Trophoblast cell (in vitro differentiated cells and primary cell): ENCODE measurements at regions not wholly inside any gene's neighbourhood (a gene's known extent, or its start where the extent isn't known, plus 50 kb on each side); places are given as distances from the start of the nearest gene placed in this dataset.
"Not testable (repeated sequence)": the region's sequence is repeated elsewhere in the genome, so short reads cannot be mapped to it uniquely, and the experiment has no call there.

Experiments
- DNase-seq, 2 donors: peaks; one replicate each; pipeline ENCODE4 v3.0.0-alpha.2; 2016
- H2AFZ ChIP-seq: 2 replicates; pipeline ENCODE4 v1.6.1; 2013; ENCODE audit warnings: low read length, moderate library complexity, mild to moderate bottlenecking; ENCODE audit not compliant: insufficient read depth, poor library complexity
- H2AK5ac ChIP-seq: 2 replicates; pipeline ENCODE4 v1.6.1; 2013; ENCODE audit warnings: mild to moderate bottlenecking, low read length
- H2BK120ac ChIP-seq: 2 replicates; pipeline ENCODE4 v1.6.1; 2013; ENCODE audit warnings: low read length, mild to moderate bottlenecking, moderate library complexity; ENCODE audit not compliant: insufficient read depth, poor library complexity
- H2BK12ac ChIP-seq: 2 replicates; pipeline ENCODE4 v1.6.1; 2013; ENCODE audit warnings: mild to moderate bottlenecking, low read length, moderate library complexity
- H2BK5ac ChIP-seq: 2 replicates; pipeline ENCODE4 v1.6.1; 2013; ENCODE audit warnings: low read length, low read depth, moderate library complexity, mild to moderate bottlenecking; ENCODE audit not compliant: poor library complexity
- H3K14ac ChIP-seq: 2 replicates; pipeline ENCODE4 v1.6.1; 2013; ENCODE audit warnings: mild to moderate bottlenecking, low read length
- H3K18ac ChIP-seq: 2 replicates; pipeline ENCODE4 v1.6.1; 2013; ENCODE audit warnings: mild to moderate bottlenecking, low read length
- H3K23ac ChIP-seq: 2 replicates; pipeline ENCODE4 v1.6.1; 2013; ENCODE audit warnings: low read length
- H3K27ac ChIP-seq: 2 replicates; pipeline ENCODE4 v1.5.1; 2013; ENCODE audit warnings: low read depth, mild to moderate bottlenecking, inconsistent platforms, low read length, moderate library complexity
- H3K27me3 ChIP-seq: 2 replicates; pipeline ENCODE4 v1.6.1; 2013; ENCODE audit warnings: inconsistent platforms, mild to moderate bottlenecking, low read length, moderate library complexity; ENCODE audit not compliant: insufficient read depth
- H3K36me3 ChIP-seq, 2 experiments: 1 replicate in 1 of 2; 2 replicates in 1 of 2; pipeline ENCODE4 v1.6.1; 2013; ENCODE audit warnings: low read length in 2 of 2, mild to moderate bottlenecking in 2 of 2, moderate library complexity in 1 of 2; ENCODE audit not compliant: insufficient read depth in 2 of 2, control insufficient read depth in 1 of 2
- H3K4ac ChIP-seq: 2 replicates; pipeline ENCODE4 v1.6.1; 2013; ENCODE audit warnings: low read depth, mild to moderate bottlenecking, low read length, moderate library complexity
- H3K4me1 ChIP-seq, 2 experiments: 1 replicate in 1 of 2; 2 replicates in 1 of 2; pipeline ENCODE4 v1.6.1; 2013; ENCODE audit warnings: low read length in 2 of 2, mild to moderate bottlenecking in 2 of 2, moderate library complexity in 1 of 2; ENCODE audit not compliant: insufficient read depth in 2 of 2, control insufficient read depth in 1 of 2
- H3K4me2 ChIP-seq: 2 replicates; pipeline ENCODE4 v1.6.1; 2013; ENCODE audit warnings: inconsistent platforms, mild to moderate bottlenecking, low read length, moderate library complexity
- H3K4me3 ChIP-seq: 2 replicates; pipeline ENCODE4 v1.5.1; 2013; ENCODE audit warnings: mild to moderate bottlenecking, low read depth, low read length, inconsistent platforms
- H3K79me1 ChIP-seq: one replicate; pipeline ENCODE4 v1.6.1; 2013; ENCODE audit warnings: low read length
- H3K79me2 ChIP-seq: 2 replicates; pipeline ENCODE4 v1.6.1; 2013; ENCODE audit warnings: low read length, mild to moderate bottlenecking; ENCODE audit not compliant: control insufficient read depth, insufficient read depth, poor library complexity
- H3K9ac ChIP-seq: 2 replicates; pipeline ENCODE4 v1.6.1; 2013; ENCODE audit warnings: mild to moderate bottlenecking, low read length
- H3K9me3 ChIP-seq: 2 replicates; pipeline ENCODE4 v1.6.1; 2013; ENCODE audit warnings: low read depth, mild to moderate bottlenecking, control low read depth, inconsistent platforms, low read length; ENCODE audit not compliant: insufficient read depth
- H4K12ac ChIP-seq: 2 replicates; pipeline ENCODE4 v1.6.1; 2013; ENCODE audit warnings: low read depth, mild to moderate bottlenecking, low read length, moderate library complexity
- H4K8ac ChIP-seq: 2 replicates; pipeline ENCODE4 v1.6.1; 2013; ENCODE audit warnings: low read depth, mild to moderate bottlenecking, low read length, moderate library complexity
- H4K91ac ChIP-seq: one replicate; pipeline ENCODE4 v1.6.1; 2013; ENCODE audit warnings: low read depth, mild to moderate bottlenecking, low read length, moderate library complexity
- WGBS: extraction: QIAGEN DNeasy Blood & Tissue Kit; methylation state at CpG from one replicate; pipeline ENCODE4 v1.1.7; 2013; ENCODE audit warnings: missing lambda C conversion rate; ENCODE audit not compliant: insufficient read length, insufficient coverage; ENCODE audit errors: extremely low coverage; 5-methylcytosine and 5-hydroxymethylcytosine counted together

- no peak overlapping the region for H2AFZ ChIP-seq
- H3K27ac ChIP-seq, result no peak overlapping the region
- H3K4me3 ChIP-seq, result no peak overlapping the region
- no peak overlapping the region for H2BK5ac ChIP-seq
- no peaks in the 10 kb centered on the region for H3K27me3 ChIP-seq
- WGBS, result no CpG with 5 or more reads among the region's 4 CpGs
- no peaks in the 10 kb centered on the region for H3K9me3 ChIP-seq
- no peaks in the 10 kb centered on the region for H3K79me2 ChIP-seq
- H3K4me2 ChIP-seq, result no peak overlapping the region
- no peak overlapping the region for H2BK12ac ChIP-seq
- H4K91ac ChIP-seq, result no peak overlapping the region
- no peaks in the 10 kb centered on the region for H3K4me1 ChIP-seq
- DNase-seq, result peak in 1 of 2 donors; percentile 51
- no peak overlapping the region for H4K8ac ChIP-seq
- H4K12ac ChIP-seq, result no peak overlapping the region
- H3K9ac ChIP-seq, result no peak overlapping the region
- no peak overlapping the region for H3K14ac ChIP-seq
- no peaks in the 10 kb centered on the region for H3K36me3 ChIP-seq
- H3K79me1 ChIP-seq, result no peaks in the 10 kb centered on the region
- no peak overlapping the region for H3K23ac ChIP-seq
- no peak overlapping the region for H2BK120ac ChIP-seq
- H3K4ac ChIP-seq, result no peak overlapping the region
- H3K18ac ChIP-seq, result no peak overlapping the region
- no peak overlapping the region for H2AK5ac ChIP-seq
Measured at GRCh38 chr5:21574961-21575360, 1278.2 kb downstream of the CDH12 start.

GRCh38 chr5:21574438-21574837 is 1278.7 kb downstream of the CDH12 start:
- Histone ChIP-seq H3K4me1 (no peaks in the 10 kb centered on the region), H3K4ac (no peak overlapping the region), H3K79me1 (no peaks in the 10 kb centered on the region), H3K4me2 (no peak overlapping the region), H2BK5ac (no peak overlapping the region), H3K14ac (no peak overlapping the region), H3K23ac (no peak overlapping the region), H2AK5ac (no peak overlapping the region), H2BK120ac (no peak overlapping the region), H4K12ac (no peak overlapping the region), H3K27ac (no peak overlapping the region), H3K18ac (no peak overlapping the region), H2BK12ac (no peak overlapping the region), H3K79me2 (no peaks in the 10 kb centered on the region), H3K27me3 (no peaks in the 10 kb centered on the region), H3K9me3 (no peaks in the 10 kb centered on the region), H3K4me3 (no peak overlapping the region), H2AFZ (no peak overlapping the region), H4K8ac (no peak overlapping the region), H3K36me3 (no peaks in the 10 kb centered on the region), H3K9ac (no peak overlapping the region), H4K91ac (no peak overlapping the region)
- WGBS, result no CpG with 5 or more reads among the region's 4 CpGs
- DNase-seq, result peak in 1 of 2 donors; percentile 72

GRCh38 chr5:21573416-21574314 is 1279.5 kb downstream of the CDH12 start:
- H3K4me3 ChIP-seq, result no peak overlapping the region
- H4K12ac ChIP-seq, result no peak overlapping the region
- no peak overlapping the region for H3K9ac ChIP-seq
- H3K9me3 ChIP-seq, result no peaks in the 10 kb centered on the region
- no peak overlapping the region for H2BK12ac ChIP-seq
- no peaks in the 10 kb centered on the region for H3K79me1 ChIP-seq
- no peak overlapping the region for H3K4ac ChIP-seq
- no peaks in the 10 kb centered on the region for H3K4me1 ChIP-seq
- DNase-seq, result no peak
- H3K36me3 ChIP-seq, result no peaks in the 10 kb centered on the region
- H2BK120ac ChIP-seq, result no peak overlapping the region
- H2AFZ ChIP-seq, result no peak overlapping the region
- H2BK5ac ChIP-seq, result no peak overlapping the region
- no peaks in the 10 kb centered on the region for H3K27me3 ChIP-seq
- no peak overlapping the region for H3K27ac ChIP-seq
- H3K23ac ChIP-seq, result no peak overlapping the region
- H3K18ac ChIP-seq, result no peak overlapping the region
- H3K79me2 ChIP-seq, result no peaks in the 10 kb centered on the region
- no peak overlapping the region for H3K14ac ChIP-seq
- no peak overlapping the region for H2AK5ac ChIP-seq
- H4K91ac ChIP-seq, result no peak overlapping the region
- H3K4me2 ChIP-seq, result no peak overlapping the region
- no CpG with 5 or more reads among the region's 1 CpG for WGBS
- H4K8ac ChIP-seq, result no peak overlapping the region

GRCh38 chr5:21571196-21571595 is 1281.9 kb downstream of the CDH12 start:
- not testable (repeated sequence) for H3K4me1 ChIP-seq, H2AFZ ChIP-seq, H3K4me3 ChIP-seq, H3K9me3 ChIP-seq, H3K23ac ChIP-seq, H4K91ac ChIP-seq, H3K79me1 ChIP-seq, H3K14ac ChIP-seq, H3K18ac ChIP-seq, H3K79me2 ChIP-seq, H2BK120ac ChIP-seq, H3K27me3 ChIP-seq, H3K9ac ChIP-seq, H4K8ac ChIP-seq, H3K36me3 ChIP-seq, H3K4ac ChIP-seq, H2BK12ac ChIP-seq, DNase-seq, H3K27ac ChIP-seq, H3K4me2 ChIP-seq, H2BK5ac ChIP-seq, H2AK5ac ChIP-seq, H4K12ac ChIP-seq
- WGBS, result no CpG with 5 or more reads among the region's 1 CpG
